Osteoblast (primary cell): ENCODE measurements at regions not wholly inside any gene's neighbourhood (a gene's known extent, or its start where the extent isn't known, plus 50 kb on each side); places are given as distances from the start of the nearest gene placed in this dataset.

Experiments used
- DNase-seq: peaks from one replicate; pipeline ENCODE4 v3.0.0; 2011; ENCODE audit warnings: low spot score, mixed read lengths; ENCODE audit not compliant: insufficient read length; ENCODE audit errors: missing footprints
- H2AFZ ChIP-seq: 2 replicates; pipeline ENCODE4 v1.6.0; 2011; ENCODE audit warnings: mild to moderate bottlenecking, low read length
- H3K27ac ChIP-seq: 2 replicates; pipeline ENCODE4 v1.5.1; 2011; ENCODE audit warnings: mild to moderate bottlenecking, low read depth, low read length, moderate library complexity
- H3K27me3 ChIP-seq: 2 replicates; pipeline ENCODE4 v1.6.0; 2012; ENCODE audit warnings: mild to moderate bottlenecking, control low read depth, inconsistent platforms, low read length, moderate library complexity; ENCODE audit not compliant: insufficient read depth
- H3K36me3 ChIP-seq: 2 replicates; pipeline ENCODE4 v1.5.1; 2011; ENCODE audit warnings: mild to moderate bottlenecking, low read length, control low read depth, moderate library complexity; ENCODE audit not compliant: insufficient read depth
- H3K4me1 ChIP-seq: 2 replicates; pipeline ENCODE4 v1.5.1; 2011; ENCODE audit warnings: mild to moderate bottlenecking, low read length, control low read depth, moderate library complexity; ENCODE audit not compliant: insufficient read depth
- H3K4me2 ChIP-seq: 2 replicates; pipeline ENCODE4 v1.6.0; 2011; ENCODE audit warnings: mild to moderate bottlenecking, low read length; ENCODE audit not compliant: insufficient read depth
- H3K4me3 ChIP-seq: fragments of 200-600 bp; sonication (generic); 3 replicates; pipeline ENCODE4 v1.5.1; 2012; ENCODE audit warnings: mild to moderate bottlenecking, low read length, inconsistent platforms; ENCODE audit not compliant: insufficient read depth
- H3K79me2 ChIP-seq: 2 replicates; pipeline ENCODE4 v1.6.0; 2012; ENCODE audit warnings: mild to moderate bottlenecking, low read length, control low read depth, inconsistent platforms; ENCODE audit not compliant: insufficient read depth
- H3K9me3 ChIP-seq: 2 replicates; pipeline ENCODE4 v1.5.1; 2011; ENCODE audit warnings: low read depth, low read length, control low read depth
- H4K20me1 ChIP-seq: 2 replicates; pipeline ENCODE4 v1.6.0; 2012; ENCODE audit warnings: mild to moderate bottlenecking, low read length, control low read depth; ENCODE audit not compliant: insufficient read depth
- TF ChIP-seq, protein P1 (sequence below): IDR thresholded peaks from 2 replicates; pipeline ENCODE4 v1.5.1; 2011; ENCODE audit warnings: mild to moderate bottlenecking, low read depth, low read length, moderate library complexity; ENCODE audit errors: extremely low read depth

DNA sequence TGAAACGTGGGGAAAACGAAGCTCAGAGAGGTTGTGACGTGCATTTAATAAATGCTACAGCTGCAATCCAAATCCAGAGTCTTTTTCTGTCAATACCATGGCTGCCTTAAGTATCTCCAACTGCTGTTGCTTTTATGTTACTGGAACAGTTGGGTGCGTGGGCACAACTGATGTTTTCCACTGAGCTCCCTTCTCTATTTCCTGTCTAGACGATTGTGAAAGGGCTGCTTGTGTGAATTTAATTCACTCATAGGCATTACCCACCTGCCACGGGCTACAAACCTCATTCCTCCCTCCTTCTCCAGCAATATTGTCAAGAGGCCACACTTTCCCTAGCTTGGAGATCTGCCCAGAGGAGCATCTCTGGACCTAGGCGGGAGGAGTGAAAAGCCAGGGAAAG, 526.0 kb downstream of the MID1IP1 start:
- Histone ChIP-seq H3K27me3 (peaks cover 37% of the 10 kb centered on the region), H3K4me1 (no peaks in the 10 kb centered on the region), H3K4me3 (no peak overlapping the region), H3K9me3 (no peaks in the 10 kb centered on the region), H3K4me2 (no peak overlapping the region), H3K27ac (no peak overlapping the region), H2AFZ (no peak overlapping the region), H3K36me3 (no peaks in the 10 kb centered on the region), H3K79me2 (no peaks in the 10 kb centered on the region), H4K20me1 (no peaks in the 10 kb centered on the region)
- TF ChIP-seq, protein P1, sequence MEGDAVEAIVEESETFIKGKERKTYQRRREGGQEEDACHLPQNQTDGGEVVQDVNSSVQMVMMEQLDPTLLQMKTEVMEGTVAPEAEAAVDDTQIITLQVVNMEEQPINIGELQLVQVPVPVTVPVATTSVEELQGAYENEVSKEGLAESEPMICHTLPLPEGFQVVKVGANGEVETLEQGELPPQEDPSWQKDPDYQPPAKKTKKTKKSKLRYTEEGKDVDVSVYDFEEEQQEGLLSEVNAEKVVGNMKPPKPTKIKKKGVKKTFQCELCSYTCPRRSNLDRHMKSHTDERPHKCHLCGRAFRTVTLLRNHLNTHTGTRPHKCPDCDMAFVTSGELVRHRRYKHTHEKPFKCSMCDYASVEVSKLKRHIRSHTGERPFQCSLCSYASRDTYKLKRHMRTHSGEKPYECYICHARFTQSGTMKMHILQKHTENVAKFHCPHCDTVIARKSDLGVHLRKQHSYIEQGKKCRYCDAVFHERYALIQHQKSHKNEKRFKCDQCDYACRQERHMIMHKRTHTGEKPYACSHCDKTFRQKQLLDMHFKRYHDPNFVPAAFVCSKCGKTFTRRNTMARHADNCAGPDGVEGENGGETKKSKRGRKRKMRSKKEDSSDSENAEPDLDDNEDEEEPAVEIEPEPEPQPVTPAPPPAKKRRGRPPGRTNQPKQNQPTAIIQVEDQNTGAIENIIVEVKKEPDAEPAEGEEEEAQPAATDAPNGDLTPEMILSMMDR, result no peak
- DNase-seq, result no peak

DNA sequence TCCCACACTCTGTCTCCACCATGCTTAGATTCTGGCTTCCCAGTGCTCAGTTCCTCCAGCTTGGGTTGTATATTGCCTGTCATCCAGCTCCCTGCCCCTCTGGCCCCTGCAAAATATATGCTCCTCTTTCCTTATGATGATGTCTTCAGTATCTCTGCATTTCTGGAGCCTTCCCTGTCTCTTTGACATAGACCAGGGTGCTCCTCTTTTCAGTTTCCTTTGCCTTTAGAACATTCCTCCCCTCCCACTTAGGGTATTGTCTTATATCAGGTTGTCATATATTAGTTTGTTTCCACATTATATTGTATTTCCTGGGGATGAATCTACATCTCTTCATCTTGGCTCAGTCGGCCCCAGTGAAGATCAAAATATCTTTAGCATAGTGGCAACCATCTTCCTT, 526.4 kb downstream of the MID1IP1 start:
- no peaks in the 10 kb centered on the region for H3K36me3 ChIP-seq
- no peaks in the 10 kb centered on the region for H3K79me2 ChIP-seq
- no peak overlapping the region for H3K4me3 ChIP-seq
- no peak for DNase-seq
- no peaks in the 10 kb centered on the region for H3K4me1 ChIP-seq
- TF ChIP-seq, protein P1, result no peak
- H2AFZ ChIP-seq, result no peak overlapping the region
- H3K4me2 ChIP-seq, result no peak overlapping the region
- H3K27ac ChIP-seq, result no peak overlapping the region
- H3K9me3 ChIP-seq, result no peaks in the 10 kb centered on the region
- peaks cover 35% of the 10 kb centered on the region for H3K27me3 ChIP-seq
- H4K20me1 ChIP-seq, result no peaks in the 10 kb centered on the region

DNA sequence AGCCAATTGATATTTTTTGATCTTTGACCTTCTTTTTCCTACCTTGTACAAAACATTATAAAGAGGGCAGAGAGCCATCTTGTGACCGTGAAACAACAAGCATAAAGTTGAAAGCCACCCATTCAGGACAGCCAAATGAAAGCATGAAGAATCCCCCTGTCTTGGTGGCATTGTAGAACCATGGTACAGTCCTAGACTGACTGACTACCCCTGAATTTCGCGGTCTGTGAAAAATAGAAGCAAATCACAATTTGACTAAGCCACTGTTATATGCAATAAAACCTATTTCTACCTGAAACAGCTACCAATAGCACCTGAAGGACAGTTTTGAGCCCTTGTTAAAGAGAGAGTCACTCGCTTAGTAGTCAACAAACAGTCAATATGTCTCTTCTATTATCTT, 527.4 kb downstream of the MID1IP1 start:
- Histone ChIP-seq H3K9me3 (no peaks in the 10 kb centered on the region), H3K27me3 (peaks cover 37% of the 10 kb centered on the region), H3K4me2 (no peak overlapping the region), H4K20me1 (no peaks in the 10 kb centered on the region), H3K4me3 (no peak overlapping the region), H3K27ac (no peak overlapping the region), H2AFZ (no peak overlapping the region), H3K79me2 (no peaks in the 10 kb centered on the region), H3K36me3 (no peaks in the 10 kb centered on the region), H3K4me1 (no peaks in the 10 kb centered on the region)
- no peak for DNase-seq
- TF ChIP-seq, protein P1, result no peak

DNA sequence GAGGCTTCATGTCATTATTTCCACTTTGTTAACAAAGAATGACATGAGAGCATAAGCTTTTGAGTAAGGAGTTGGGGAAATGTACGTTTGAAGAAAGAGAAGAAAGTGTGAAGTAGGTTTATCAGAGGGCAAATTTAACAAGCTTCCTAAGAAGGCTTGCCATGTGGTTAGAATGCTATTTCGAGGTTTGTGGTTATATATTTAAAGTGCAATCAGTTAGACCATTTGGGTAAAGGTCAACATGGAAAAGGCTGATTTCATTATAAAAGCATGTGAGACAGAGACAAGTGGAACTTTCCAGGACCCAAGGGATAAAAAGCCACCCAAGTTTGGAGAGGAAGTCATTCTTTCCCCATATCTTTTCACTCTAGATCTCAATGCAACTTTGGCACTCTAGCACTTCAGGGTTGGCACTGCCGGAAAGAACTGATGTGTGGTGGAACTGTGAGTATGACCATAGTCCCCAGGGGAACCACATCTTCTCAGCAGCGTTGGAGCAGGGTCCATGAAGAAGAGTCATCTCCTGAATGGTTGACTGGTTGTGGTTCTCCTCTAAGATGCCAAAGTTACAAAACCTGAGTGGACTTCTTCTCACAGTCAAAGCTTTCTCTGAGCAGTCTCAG, 529.9 kb downstream of the MID1IP1 start:
- Histone ChIP-seq H3K27ac (no peak overlapping the region), H2AFZ (no peak overlapping the region), H3K36me3 (no peaks in the 10 kb centered on the region), H4K20me1 (no peaks in the 10 kb centered on the region), H3K79me2 (no peaks in the 10 kb centered on the region), H3K27me3 (peaks cover 40% of the 10 kb centered on the region), H3K4me1 (no peaks in the 10 kb centered on the region), H3K4me2 (no peak overlapping the region), H3K4me3 (no peak overlapping the region), H3K9me3 (no peaks in the 10 kb centered on the region)
- no peak for DNase-seq
- TF ChIP-seq, protein P1, result no peak
